NOMO-1 treated with dmso at 0.1 percent for 144 hours (cell line): ENCODE measurements at regions not wholly inside any gene's neighbourhood (a gene's known extent, or its start where the extent isn't known, plus 50 kb on each side); places are given as distances from the start of the nearest gene placed in this dataset.

Experiments used
- DNase-seq: peaks from one replicate; lab custom pipeline; 2025; ENCODE audit not compliant: unreplicated experiment; lab: John Stamatoyannopoulos, UW

DNA sequence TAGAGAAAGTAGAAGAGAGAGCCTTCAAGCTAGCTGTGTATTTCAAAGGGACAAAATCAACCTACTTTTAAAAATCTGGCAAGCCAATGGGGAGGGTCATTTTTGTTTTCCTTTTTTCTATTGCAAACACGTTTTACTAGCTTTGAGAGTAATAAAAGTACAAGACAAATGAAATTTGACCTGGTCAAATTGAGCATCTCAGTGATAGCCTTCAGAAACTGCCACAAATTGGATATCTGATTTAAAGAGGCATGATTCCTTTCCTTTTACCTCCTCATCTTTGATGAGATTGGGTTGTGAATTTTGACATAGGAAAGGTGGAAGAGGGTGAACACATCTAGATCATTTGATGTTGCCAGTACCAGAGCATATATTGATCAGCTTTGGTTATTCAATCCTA is 53.6 kb upstream of the RBMS3 start:
- DNase-seq, result no peak
